GM23248 (cell line): ENCODE measurements at regions not wholly inside any gene's neighbourhood (a gene's known extent, or its start where the extent isn't known, plus 50 kb on each side); places are given as distances from the start of the nearest gene placed in this dataset.

ENCODE experiments used
- DNase-seq: peaks from one replicate; pipeline ENCODE4 v3.0.0-alpha.2; 2015
- H2AFZ ChIP-seq: fragments of 200-600 bp; sonication (generic); 2 replicates; pipeline ENCODE4 v1.6.1; 2016; ENCODE audit warnings: antibody characterized with exemption
- H3F3A ChIP-seq: fragments of 200-600 bp; sonication (generic); 2 replicates; pipeline ENCODE4 v1.6.1; 2016; ENCODE audit warnings: mild to moderate bottlenecking, antibody characterized with exemption, mixed run types; ENCODE audit not compliant: insufficient read depth
- H3K27ac ChIP-seq: fragments of 200-600 bp; sonication (generic); 2 replicates; pipeline ENCODE4 v1.5.1; 2016; ENCODE audit warnings: mild to moderate bottlenecking
- H3K27me3 ChIP-seq: fragments of 200-600 bp; sonication (generic); replicated peaks from 2 replicates; pipeline ENCODE4 v1.6.1; 2016; ENCODE audit warnings: mild to moderate bottlenecking; ENCODE audit not compliant: insufficient read depth
- H3K36me3 ChIP-seq: fragments of 200-600 bp; sonication (generic); 2 replicates; pipeline ENCODE4 v1.6.1; 2016; ENCODE audit warnings: low read depth, mild to moderate bottlenecking
- H3K4me1 ChIP-seq: fragments of 200-600 bp; sonication (generic); 2 replicates; pipeline ENCODE4 v1.6.1; 2016; ENCODE audit warnings: mild to moderate bottlenecking; ENCODE audit not compliant: insufficient read depth
- H3K4me2 ChIP-seq: fragments of 200-600 bp; sonication (generic); one replicate; pipeline ENCODE4 v1.6.1; 2016; ENCODE audit warnings: mild to moderate bottlenecking; ENCODE audit not compliant: unreplicated experiment
- H3K4me3 ChIP-seq: fragments of 200-600 bp; sonication (generic); 2 replicates; pipeline ENCODE4 v1.5.1; 2016; ENCODE audit warnings: mild to moderate bottlenecking
- H3K79me2 ChIP-seq: fragments of 200-600 bp; sonication (generic); 2 replicates; pipeline ENCODE4 v1.6.1; 2016; ENCODE audit warnings: mild to moderate bottlenecking; ENCODE audit not compliant: insufficient read depth
- H3K9ac ChIP-seq: fragments of 200-600 bp; sonication (generic); 2 replicates; pipeline ENCODE4 v1.6.1; 2016; ENCODE audit warnings: mild to moderate bottlenecking
- H3K9me2 ChIP-seq: fragments of 200-600 bp; sonication (generic); 2 replicates; pipeline ENCODE4 v1.6.1; 2016; ENCODE audit warnings: mixed run types, mild to moderate bottlenecking, moderate library complexity; ENCODE audit not compliant: insufficient read depth
- H3K9me3 ChIP-seq: fragments of 200-600 bp; sonication (generic); one replicate; pipeline ENCODE4 v1.6.1; 2017; ENCODE audit warnings: low read depth
- H4K20me1 ChIP-seq: fragments of 200-600 bp; sonication (generic); 2 replicates; pipeline ENCODE4 v1.6.0; 2016; ENCODE audit not compliant: insufficient read depth
- EZH2 ChIP-seq: fragments of 200-600 bp; sonication (generic); IDR thresholded peaks from 2 replicates; pipeline ENCODE4 v1.6.1; 2018; ENCODE audit warnings: antibody characterized with exemption, mild to moderate bottlenecking; ENCODE audit not compliant: insufficient read depth, poor library complexity, severe bottlenecking
- EZH2phosphoT487 ChIP-seq: fragments of 200-600 bp; sonication (generic); IDR thresholded peaks from 2 replicates; pipeline ENCODE4 v1.6.1; 2018; ENCODE audit warnings: antibody characterized with exemption, moderate library complexity, mild to moderate bottlenecking, low read depth; ENCODE audit not compliant: insufficient read depth
- WGBS, 2 experiments: methylation state at CpG; one replicate each; pipeline ENCODE4 v1.1.6; 2015 to 2017; ENCODE audit warnings: low lambda C conversion rate in 2 of 2, low coverage in 1 of 2; ENCODE audit errors: missing lambda C conversion rate in 2 of 2; 5-methylcytosine and 5-hydroxymethylcytosine counted together
- in situ Hi-C: fragments of 300-500 bp; cut with MboI; formaldehyde crosslinking; loops from 2 replicates; pipeline ENCODE4 v1.15.0; 2020

DNA sequence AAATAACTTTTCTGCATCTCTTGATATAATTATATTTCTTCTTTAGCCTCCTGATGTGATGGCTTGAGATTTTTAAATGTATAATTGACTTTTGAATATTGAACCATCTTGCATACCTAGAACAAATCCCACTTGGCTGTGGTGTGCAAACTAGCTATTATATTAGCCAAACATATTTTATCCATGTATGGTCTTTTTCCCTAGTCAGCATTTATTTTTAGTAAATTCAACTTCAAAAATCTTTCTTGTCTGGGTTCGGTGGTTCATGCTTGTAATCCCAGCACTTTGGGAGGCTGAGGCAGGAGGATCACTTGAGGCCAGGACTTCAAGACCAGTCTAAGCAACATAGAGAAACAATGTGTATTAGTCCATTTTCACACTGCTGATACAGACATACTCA is 386.6 kb upstream of the VWC2 start:
- Histone ChIP-seq H3K27me3 (no peaks in the 10 kb centered on the region), H3K79me2 (no peaks in the 10 kb centered on the region), H3K9me2 (no peaks in the 10 kb centered on the region), H3K4me2 (no peak overlapping the region), H3K36me3 (no peaks in the 10 kb centered on the region), H3K9ac (no peak overlapping the region), H3K9me3 (no peaks in the 10 kb centered on the region), H4K20me1 (no peaks in the 10 kb centered on the region), H3F3A (no peaks in the 10 kb centered on the region), H3K27ac (no peak overlapping the region), H3K4me3 (no peak overlapping the region), H2AFZ (no peak overlapping the region), H3K4me1 (no peaks in the 10 kb centered on the region)
- in situ Hi-C loops: no loop called here
- TF ChIP-seq EZH2phosphoT487: no peak
- TF ChIP-seq EZH2: no peak
- WGBS, 2 experiments: 0 to 18% methylated on average over 1 of the region's 1 CpG
- no peak for DNase-seq

DNA sequence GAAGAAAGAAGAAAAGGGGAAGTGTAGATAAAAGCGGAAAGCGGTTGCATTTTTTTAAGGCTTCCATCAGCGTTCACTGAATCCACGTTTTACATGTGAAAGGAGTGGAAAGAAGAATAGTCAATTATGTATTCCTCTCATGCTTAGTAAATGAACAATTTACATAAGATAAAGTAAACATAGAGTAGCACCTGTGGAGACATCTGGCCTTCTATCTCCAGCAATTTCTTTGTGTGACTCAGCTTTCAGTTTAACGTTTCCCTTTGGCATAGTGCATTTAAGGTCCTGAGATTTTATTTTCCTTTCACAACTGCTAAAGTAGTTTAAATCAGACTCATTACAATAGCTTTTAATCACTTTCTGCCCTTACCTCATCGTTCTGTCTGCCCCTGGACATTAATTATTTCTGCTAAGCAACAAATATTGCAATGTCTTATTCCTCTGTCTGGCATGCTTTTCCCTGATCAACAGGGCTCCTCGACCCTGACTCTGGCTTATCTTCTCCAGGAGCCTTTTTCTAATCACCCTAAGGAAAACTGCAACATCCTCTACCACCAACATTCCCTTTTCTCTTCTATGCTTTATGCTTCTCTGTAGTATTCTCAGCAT is 383.5 kb upstream of the VWC2 start:
- in situ Hi-C loops: no loop called here
- Histone ChIP-seq H3K9me3 (no peaks in the 10 kb centered on the region), H2AFZ (no peak overlapping the region), H3K4me1 (no peaks in the 10 kb centered on the region), H4K20me1 (no peaks in the 10 kb centered on the region), H3K27me3 (no peaks in the 10 kb centered on the region), H3K79me2 (no peaks in the 10 kb centered on the region), H3K9ac (no peak overlapping the region), H3F3A (no peaks in the 10 kb centered on the region), H3K4me2 (no peak overlapping the region), H3K27ac (no peak overlapping the region), H3K4me3 (no peak overlapping the region), H3K36me3 (no peaks in the 10 kb centered on the region), H3K9me2 (no peaks in the 10 kb centered on the region)
- no peak for TF ChIP-seq EZH2phosphoT487
- 23 to 28% methylated on average over 7 of the region's 7 CpGs for WGBS, 2 experiments
- no peak for DNase-seq

DNA sequence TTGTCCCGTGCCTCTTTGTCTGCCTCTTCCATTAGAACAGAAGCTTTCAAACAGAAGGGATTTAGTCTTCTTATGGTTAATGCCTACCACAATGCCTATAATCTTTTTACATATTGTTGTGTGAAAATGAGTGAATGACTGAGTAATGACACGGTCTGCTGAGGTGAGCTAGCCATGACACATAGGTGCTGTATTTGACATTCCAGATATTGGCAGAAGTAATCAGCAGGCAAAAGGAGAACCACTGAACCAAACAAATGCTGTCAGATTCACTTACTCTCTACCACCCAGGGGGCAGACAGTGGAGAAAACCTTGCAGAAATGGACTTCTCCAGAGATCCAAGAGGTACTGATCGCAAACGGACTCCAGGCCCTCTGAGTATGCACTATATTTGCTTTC is 377.2 kb upstream of the VWC2 start:
- no peak for TF ChIP-seq EZH2phosphoT487
- no peak for TF ChIP-seq EZH2
- H3K9me2 ChIP-seq: no peaks in the 10 kb centered on the region
- H3K4me3 ChIP-seq: no peak overlapping the region
- no peaks in the 10 kb centered on the region for H3K36me3 ChIP-seq
- no peak overlapping the region for H2AFZ ChIP-seq
- no peaks in the 10 kb centered on the region for H3K79me2 ChIP-seq
- no peaks in the 10 kb centered on the region for H3F3A ChIP-seq
- no peak overlapping the region for H3K27ac ChIP-seq
- in situ Hi-C loops: no loop called here
- no peaks in the 10 kb centered on the region for H4K20me1 ChIP-seq
- H3K9ac ChIP-seq: no peak overlapping the region
- DNase-seq: no peak
- no peaks in the 10 kb centered on the region for H3K27me3 ChIP-seq
- WGBS, 2 experiments: 17 to 31% methylated on average over 4 of the region's 4 CpGs
- no peaks in the 10 kb centered on the region for H3K4me1 ChIP-seq
- H3K4me2 ChIP-seq: no peak overlapping the region
- no peaks in the 10 kb centered on the region for H3K9me3 ChIP-seq

DNA sequence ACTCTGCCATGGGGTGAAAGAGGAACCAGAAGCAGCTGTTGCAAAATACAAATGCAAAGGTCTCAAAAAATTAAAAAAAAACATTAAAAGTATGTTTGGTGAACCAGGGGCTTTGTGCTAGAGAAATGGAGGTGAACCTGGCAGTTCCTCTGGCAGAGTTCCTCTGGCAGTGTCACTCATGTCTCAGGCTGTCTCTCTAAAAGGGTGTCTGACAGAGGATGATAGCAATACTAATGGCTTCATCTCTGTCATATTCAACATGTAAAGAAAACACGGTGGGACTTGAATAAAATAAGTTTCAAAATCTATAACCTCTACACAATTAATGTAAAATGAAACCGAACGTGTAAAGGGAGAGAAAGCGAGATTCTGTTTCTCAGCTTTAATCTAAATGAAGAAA is 375.7 kb upstream of the VWC2 start:
- H3K9me3 ChIP-seq: no peaks in the 10 kb centered on the region
- no peak overlapping the region for H2AFZ ChIP-seq
- no peak overlapping the region for H3K9ac ChIP-seq
- DNase-seq: no peak
- no peaks in the 10 kb centered on the region for H4K20me1 ChIP-seq
- H3F3A ChIP-seq: no peaks in the 10 kb centered on the region
- 30 to 39% methylated on average over 4 of the region's 4 CpGs for WGBS, 2 experiments
- no peaks in the 10 kb centered on the region for H3K4me1 ChIP-seq
- no peak for TF ChIP-seq EZH2
- no peak for TF ChIP-seq EZH2phosphoT487
- H3K9me2 ChIP-seq: no peaks in the 10 kb centered on the region
- no peak overlapping the region for H3K4me2 ChIP-seq
- H3K4me3 ChIP-seq: no peak overlapping the region
- no peaks in the 10 kb centered on the region for H3K79me2 ChIP-seq
- H3K27me3 ChIP-seq: no peaks in the 10 kb centered on the region
- in situ Hi-C loops: no loop called here
- no peaks in the 10 kb centered on the region for H3K36me3 ChIP-seq
- H3K27ac ChIP-seq: no peak overlapping the region

DNA sequence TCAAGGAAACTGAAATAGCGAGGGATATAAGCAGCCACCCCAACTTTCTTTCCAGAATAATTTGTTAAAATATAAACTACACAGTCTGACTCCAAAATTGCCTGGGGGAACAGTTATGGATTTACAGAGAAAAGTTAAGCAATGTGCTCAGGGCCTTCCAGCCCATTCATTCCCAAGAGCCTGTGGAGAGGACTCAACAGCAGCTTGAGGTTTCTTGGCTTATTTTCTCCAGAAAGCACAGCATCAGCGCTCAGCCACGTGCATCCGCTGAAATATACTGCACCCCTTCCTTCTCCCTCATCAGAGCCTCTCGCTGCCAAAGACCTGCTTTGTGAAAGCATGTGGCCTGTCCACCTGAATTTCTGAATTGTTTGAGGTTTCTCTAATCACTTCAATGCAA is 375.2 kb upstream of the VWC2 start:
- H3K36me3 ChIP-seq: no peaks in the 10 kb centered on the region
- no peaks in the 10 kb centered on the region for H3K9me3 ChIP-seq
- H3K27ac ChIP-seq: no peak overlapping the region
- H3K79me2 ChIP-seq: no peaks in the 10 kb centered on the region
- no peaks in the 10 kb centered on the region for H3K27me3 ChIP-seq
- no peaks in the 10 kb centered on the region for H4K20me1 ChIP-seq
- no peak overlapping the region for H3K4me2 ChIP-seq
- H3K9ac ChIP-seq: no peak overlapping the region
- no peaks in the 10 kb centered on the region for H3F3A ChIP-seq
- H2AFZ ChIP-seq: no peak overlapping the region
- no peaks in the 10 kb centered on the region for H3K4me1 ChIP-seq
- in situ Hi-C loops: no loop called here
- H3K9me2 ChIP-seq: no peaks in the 10 kb centered on the region
- 30 to 31% methylated on average over 5 of the region's 5 CpGs for WGBS, 2 experiments
- H3K4me3 ChIP-seq: no peak overlapping the region
- TF ChIP-seq EZH2 (no peak), EZH2phosphoT487 (no peak)
- DNase-seq: no peak
